SK-N-SH (cell line): ENCODE measurements at regions not wholly inside any gene's neighbourhood (a gene's known extent, or its start where the extent isn't known, plus 50 kb on each side); places are given as distances from the start of the nearest gene placed in this dataset.

ENCODE experiments used
- CTCF ChIA-PET: fragments of 300-600, 350-600 bp; formaldehyde crosslinking; extraction: SDS; loops from one replicate; lab custom pipeline; 2021; lab: Yijun Ruan, JAX
- POLR2A ChIA-PET: fragments of 350-600 bp; sonication (Branson Sonifier 250); formaldehyde crosslinking; extraction: SDS; loops from one replicate; lab custom pipeline; 2020; ENCODE audit warnings: antibody characterized with exemption, inconsistent platforms; lab: Yijun Ruan, JAX
- DNase-seq: peaks from one replicate; pipeline ENCODE4 v3.0.0; 2012
- H2AFZ ChIP-seq: fragments of 200-600 bp; sonication (generic); 2 replicates; pipeline ENCODE4 v1.8.1; 2016; ENCODE audit warnings: antibody characterized with exemption, mild to moderate bottlenecking, low read depth
- H3F3A ChIP-seq: fragments of 200-600 bp; sonication (generic); replicated peaks from 2 replicates; pipeline ENCODE3; 2016; ENCODE audit warnings: antibody characterized with exemption, mild to moderate bottlenecking; ENCODE audit not compliant: insufficient read depth
- H3K27ac ChIP-seq, 2 experiments: fragments of 200-500 bp in 1 of 2; fragments of 200-600 bp in 1 of 2; sonication (Bioruptor generic) in 1 of 2; sonication (generic), shearing (Covaris generic) in 1 of 2; 2 replicates each; pipeline versions ENCODE4 v1.5.1 to v1.6.1; 2014 to 2016; ENCODE audit warnings: low read depth in 2 of 2, inconsistent platforms in 1 of 2, low read length in 1 of 2, mild to moderate bottlenecking in 1 of 2, mixed read lengths in 1 of 2
- H3K27me3 ChIP-seq: fragments of 200-600 bp; sonication (generic), shearing (Covaris generic); 2 replicates; pipeline ENCODE4 v1.6.1; 2016; ENCODE audit warnings: mixed run types; ENCODE audit not compliant: insufficient read depth
- H3K36me3 ChIP-seq, 2 experiments: fragments of 200-500 bp in 1 of 2; fragments of 200-600 bp in 1 of 2; sonication (Bioruptor generic) in 1 of 2; sonication (generic) in 1 of 2; replicated peaks in 1 of 2; 2 replicates each; pipeline versions ENCODE3 to v1.5.1; 2014 to 2016; ENCODE audit warnings: low read length in 1 of 2, mild to moderate bottlenecking in 1 of 2; ENCODE audit not compliant: insufficient read depth in 2 of 2, control insufficient read depth in 1 of 2
- H3K4me1 ChIP-seq, 2 experiments: fragments of 200-500 bp in 1 of 2; fragments of 200-600 bp in 1 of 2; sonication (Bioruptor generic) in 1 of 2; sonication (generic), shearing (Covaris generic) in 1 of 2; 2 replicates each; pipeline versions ENCODE4 v1.5.1 to v1.6.1; 2014 to 2016; ENCODE audit warnings: low read depth in 1 of 2, low read length in 1 of 2, mixed run types in 1 of 2; ENCODE audit not compliant: insufficient read depth in 2 of 2, control insufficient read depth in 1 of 2
- H3K4me2 ChIP-seq: fragments of 200-600 bp; sonication (generic), shearing (Covaris generic); 2 replicates; pipeline ENCODE4 v1.6.1; 2017; ENCODE audit warnings: mixed run types
- H3K4me3 ChIP-seq, 2 experiments: fragments of 200-500 bp in 1 of 2; fragments of 200-600 bp in 1 of 2; sonication (Bioruptor generic) in 1 of 2; sonication (generic), shearing (Covaris generic) in 1 of 2; 2 replicates each; pipeline versions ENCODE4 v1.5.1 to v1.8.1; 2014 to 2016; ENCODE audit warnings: low read depth in 2 of 2, inconsistent platforms in 1 of 2, low read length in 1 of 2, mild to moderate bottlenecking in 1 of 2, mixed read lengths in 1 of 2, moderate library complexity in 1 of 2
- H3K79me2 ChIP-seq: fragments of 200-600 bp; sonication (generic); 2 replicates; pipeline ENCODE4 v1.8.1; 2017; ENCODE audit warnings: mild to moderate bottlenecking; ENCODE audit not compliant: insufficient read depth
- H3K9ac ChIP-seq: fragments of 200-600 bp; sonication (generic); 2 replicates; pipeline ENCODE4 v1.6.1; 2017; ENCODE audit warnings: mixed run types
- H3K9me2 ChIP-seq: fragments of 200-600 bp; sonication (generic); 2 replicates; pipeline ENCODE4 v1.6.1; 2017; ENCODE audit warnings: mixed run types
- H3K9me3 ChIP-seq: fragments of 200-600 bp; sonication (generic); 2 replicates; pipeline ENCODE4 v1.6.1; 2017; ENCODE audit warnings: mixed run types, mild to moderate bottlenecking, moderate library complexity
- H4K20me1 ChIP-seq: fragments of 200-600 bp; sonication (generic); 2 replicates; pipeline ENCODE4 v1.6.1; 2017; ENCODE audit warnings: mild to moderate bottlenecking, mixed run types; ENCODE audit not compliant: insufficient read depth
- EP300 ChIP-seq, 2 experiments: IDR thresholded peaks; 2 replicates each; pipeline versions ENCODE4 v1.4.0 to v1.6.1; 2012; ENCODE audit warnings: borderline replicate concordance in 1 of 2, low read depth in 1 of 2, low read length in 1 of 2
- EZH2phosphoT487 ChIP-seq: fragments of 200-600 bp; sonication (generic); IDR thresholded peaks from 2 replicates; pipeline ENCODE4 v1.6.1; 2017; ENCODE audit warnings: low read depth, mixed run types, mild to moderate bottlenecking, antibody characterized with exemption, moderate library complexity, borderline replicate concordance
- FOSL2 ChIP-seq: IDR thresholded peaks from 2 replicates; pipeline ENCODE4 v1.4.0; 2012; ENCODE audit warnings: low read depth, mild to moderate bottlenecking, moderate library complexity, borderline replicate concordance
- FOXM1 ChIP-seq: IDR thresholded peaks from 2 replicates; pipeline ENCODE4 v1.4.0; 2012; ENCODE audit warnings: low read depth, mild to moderate bottlenecking
- GATA2 ChIP-seq: sonication (generic); formaldehyde crosslinking; IDR thresholded peaks from 2 replicates; pipeline ENCODE4 v1.5.0; 2020; ENCODE audit warnings: mild to moderate bottlenecking, missing genetic modification reagents
- MAX ChIP-seq: IDR thresholded peaks from 2 replicates; pipeline ENCODE4 v1.4.0; 2012; ENCODE audit warnings: low read depth
- MEF2A ChIP-seq: IDR thresholded peaks from 2 replicates; pipeline ENCODE4 v1.4.0; 2012; ENCODE audit warnings: low read depth, borderline replicate concordance
- MXI1 ChIP-seq: IDR thresholded peaks from 2 replicates; pipeline ENCODE4 v1.6.1; 2012; ENCODE audit warnings: mild to moderate bottlenecking, low read depth, low read length, improper control_type of control experiment
- NFIC ChIP-seq: IDR thresholded peaks from 2 replicates; pipeline ENCODE4 v1.4.0; 2012; ENCODE audit warnings: borderline replicate concordance
- NRF1 ChIP-seq: IDR thresholded peaks from 2 replicates; pipeline ENCODE4 v1.6.1; 2012; ENCODE audit warnings: low read depth, mild to moderate bottlenecking, low read length
- POLR2AphosphoS5 ChIP-seq: IDR thresholded peaks from 2 replicates; pipeline ENCODE4 v1.6.1; 2012; ENCODE audit warnings: low read depth, low read length
- RAD21 ChIP-seq: IDR thresholded peaks from 2 replicates; pipeline ENCODE4 v1.6.1; 2012; ENCODE audit warnings: mild to moderate bottlenecking, low read length
- RCOR1 ChIP-seq: fragments of 150-350 bp; IDR thresholded peaks from 2 replicates; pipeline ENCODE4 v1.6.1; 2017; ENCODE audit warnings: antibody characterized with exemption, low read length
- RXRA ChIP-seq: IDR thresholded peaks from 2 replicates; pipeline ENCODE4 v1.4.0; 2012; ENCODE audit warnings: low read depth, mild to moderate bottlenecking, borderline replicate concordance
- SIN3A ChIP-seq: IDR thresholded peaks from 2 replicates; pipeline ENCODE4 v1.6.1; 2012; ENCODE audit warnings: low read depth, mild to moderate bottlenecking, low read length, moderate library complexity, borderline replicate concordance
- TAF1 ChIP-seq: IDR thresholded peaks from 2 replicates; pipeline ENCODE4 v1.6.1; 2012; ENCODE audit warnings: low read depth, mild to moderate bottlenecking, low read length, moderate library complexity, borderline replicate concordance
- TCF12 ChIP-seq: IDR thresholded peaks from 2 replicates; pipeline ENCODE4 v1.4.0; 2012
- TEAD4 ChIP-seq: IDR thresholded peaks from 2 replicates; pipeline ENCODE4 v1.4.0; 2012; ENCODE audit warnings: mild to moderate bottlenecking, borderline replicate concordance; ENCODE audit not compliant: insufficient read depth
- USF1 ChIP-seq: IDR thresholded peaks from 2 replicates; pipeline ENCODE4 v1.4.0; 2012; ENCODE audit warnings: low read depth, borderline replicate concordance
- YY1 ChIP-seq: IDR thresholded peaks from 2 replicates; pipeline ENCODE4 v1.4.0; 2012; ENCODE audit warnings: low read depth, mild to moderate bottlenecking
- ZBTB33 ChIP-seq: IDR thresholded peaks from 2 replicates; pipeline ENCODE4 v1.4.0; 2012; ENCODE audit warnings: low read depth, borderline replicate concordance
- WGBS: methylation state at CpG from one replicate; pipeline ENCODE4 v1.1.6; 2017; ENCODE audit warnings: low lambda C conversion rate; 5-methylcytosine and 5-hydroxymethylcytosine counted together

- no peak for TF ChIP-seq RAD21
Observed at GRCh38 chr10:4093438-4093837, 308.4 kb upstream of the KLF6 start (continued).

- no peak overlapping the region for H3K4me2 ChIP-seq
- H3K4me1 ChIP-seq, result peaks cover 8% of the 10 kb centered on the region in 2 experiments; a peak in 3 of 4 replicates
- H3K9me3 ChIP-seq, result no peaks in the 10 kb centered on the region
- H3K9ac ChIP-seq, result no peak overlapping the region
- H2AFZ ChIP-seq, result no peak overlapping the region
- no peaks in the 10 kb centered on the region for H3K27me3 ChIP-seq
- WGBS, result 89% methylated on average over 14 of the region's 14 CpGs
- POLR2A ChIA-PET, result no interaction called here
- TF ChIP-seq SIN3A (no peak), EP300 (IDR thresholded peaks at IDR 0.05; ENCODE audit: borderline replicate concordance in 1 of 2, low read depth in 1 of 2, low read length in 1 of 2) (no peak), TEAD4 (no peak), MAX (no peak), EZH2phosphoT487 (no peak), YY1 (no peak), MEF2A (no peak), RXRA (no peak), NRF1 (no peak), TCF12 (no peak), GATA2 (CRISPR knock-in tag) (no peak), NFIC (no peak)
- H3K4me3 ChIP-seq, result no peak overlapping the region
- H4K20me1 ChIP-seq, result no peaks in the 10 kb centered on the region
- no peaks in the 10 kb centered on the region for H3K9me2 ChIP-seq
- no peaks in the 10 kb centered on the region for H3K36me3 ChIP-seq
- no peak for DNase-seq
- no peaks in the 10 kb centered on the region for H3K79me2 ChIP-seq
- peaks cover 3% of the 10 kb centered on the region for H3F3A ChIP-seq
- CTCF ChIA-PET, result no interaction called here
- H3K27ac ChIP-seq, result no peak overlapping the region
Observed at GRCh38 chr10:4088354-4089066, 303.5 kb upstream of the KLF6 start.

GRCh38 chr10:4086131-4086898 lies 301.3 kb upstream of the KLF6 start:
- Histone ChIP-seq H4K20me1 (no peaks in the 10 kb centered on the region), H3K27me3 (no peaks in the 10 kb centered on the region), H3K4me3 (no peak overlapping the region), H3F3A (peaks cover 15% of the 10 kb centered on the region), H2AFZ (no peak overlapping the region), H3K36me3 (no peaks in the 10 kb centered on the region), H3K4me2 (no peak overlapping the region), H3K9me3 (no peaks in the 10 kb centered on the region), H3K27ac (no peak overlapping the region), H3K79me2 (no peaks in the 10 kb centered on the region), H3K4me1 (peaks cover 22 to 23% of the 10 kb centered on the region in 2 experiments), H3K9me2 (no peaks in the 10 kb centered on the region), H3K9ac (no peak overlapping the region)
- WGBS, result 89% methylated on average over 14 of the region's 14 CpGs
- ChIA-PET POLR2A (no interaction called here), CTCF (no interaction called here)
- DNase-seq, result no peak
- no peak for TF ChIP-seq EZH2phosphoT487
- TF ChIP-seq SIN3A, result no peak
- no peak for TF ChIP-seq MXI1
- no peak for TF ChIP-seq EP300 (IDR thresholded peaks at IDR 0.05; ENCODE audit: borderline replicate concordance in 1 of 2, low read depth in 1 of 2, low read length in 1 of 2)
- no peak for TF ChIP-seq NRF1
- no peak for TF ChIP-seq RCOR1
- no peak for TF ChIP-seq TCF12
- no peak for TF ChIP-seq RAD21
- no peak for TF ChIP-seq FOXM1
- TF ChIP-seq TAF1, result no peak
- no peak for TF ChIP-seq USF1
- TF ChIP-seq POLR2AphosphoS5, result no peak
- no peak for TF ChIP-seq ZBTB33
- no peak for TF ChIP-seq FOSL2
